ENCODE measurements at regions not wholly inside any gene's neighbourhood (a gene's known extent, or its start where the extent isn't known, plus 50 kb on each side); places are given as distances from the start of the nearest gene placed in this dataset.

DNA sequence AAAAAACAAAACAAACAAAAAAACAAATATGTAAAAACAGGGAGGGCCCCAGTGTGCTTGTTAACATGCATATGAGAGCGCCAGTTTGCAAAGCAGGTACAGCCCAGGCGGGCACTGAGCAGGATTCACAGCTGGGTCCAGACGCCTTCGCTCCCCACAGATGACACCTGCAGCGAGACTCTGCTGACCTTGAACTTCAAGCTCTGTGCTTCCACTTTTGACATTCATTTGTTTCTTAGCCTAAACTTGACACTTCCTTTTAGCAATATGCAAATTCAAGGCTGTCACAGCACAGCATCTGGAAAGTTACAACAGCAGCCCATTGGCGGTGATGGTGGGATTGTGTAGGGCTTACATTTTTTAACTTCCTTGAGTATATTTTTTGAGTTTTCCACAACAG, 88.8 kb upstream of the TNS3 start:
- Histone ChIP-seq H3K9me3 (ENCODE audit: low read length) (no peaks in the 10 kb centered on the region), H3K4me3 (ENCODE audit: low read length) (no peak overlapping the region), H3K36me3 (ENCODE audit: insufficient read depth, low read length) (no peaks in the 10 kb centered on the region), H3K4me2 (ENCODE audit: low read length) (no peak overlapping the region), H3K27me3 (ENCODE audit: insufficient read depth, low read depth, low read length) (no peaks in the 10 kb centered on the region), H3K9me2 (ENCODE audit: insufficient read depth, low read length) (no peaks in the 10 kb centered on the region), H3K9ac (ENCODE audit: low read length) (no peak overlapping the region), H3F3A (ENCODE audit: insufficient read depth, low read length, poor library complexity, severe bottlenecking) (no peaks in the 10 kb centered on the region), H2AFZ (ENCODE audit: low read depth, low read length) (no peak overlapping the region), H3K27ac (ENCODE audit: low read length) (no peak overlapping the region), H3K79me2 (replicated peaks; ENCODE audit: insufficient read depth, low read length) (no peaks in the 10 kb centered on the region), H4K20me1 (ENCODE audit: insufficient read depth) (no peaks in the 10 kb centered on the region)
- TF ChIP-seq EZH2 (IDR thresholded peaks at IDR 0.05; ENCODE audit: borderline replicate concordance, insufficient read depth, low read length, poor library complexity, severe bottlenecking) (no peak), SMC3 (conservative IDR thresholded peaks at IDR 0.05; ENCODE audit: poor library complexity) (no peak), RAD21 (conservative IDR thresholded peaks at IDR 0.05) (no peak), POLR2AphosphoS5 (IDR thresholded peaks at IDR 0.05) (no peak), MXI1 (conservative IDR thresholded peaks at IDR 0.05; ENCODE audit: poor library complexity, severe bottlenecking) (no peak)
- TF ChIP-seq, protein P1, sequence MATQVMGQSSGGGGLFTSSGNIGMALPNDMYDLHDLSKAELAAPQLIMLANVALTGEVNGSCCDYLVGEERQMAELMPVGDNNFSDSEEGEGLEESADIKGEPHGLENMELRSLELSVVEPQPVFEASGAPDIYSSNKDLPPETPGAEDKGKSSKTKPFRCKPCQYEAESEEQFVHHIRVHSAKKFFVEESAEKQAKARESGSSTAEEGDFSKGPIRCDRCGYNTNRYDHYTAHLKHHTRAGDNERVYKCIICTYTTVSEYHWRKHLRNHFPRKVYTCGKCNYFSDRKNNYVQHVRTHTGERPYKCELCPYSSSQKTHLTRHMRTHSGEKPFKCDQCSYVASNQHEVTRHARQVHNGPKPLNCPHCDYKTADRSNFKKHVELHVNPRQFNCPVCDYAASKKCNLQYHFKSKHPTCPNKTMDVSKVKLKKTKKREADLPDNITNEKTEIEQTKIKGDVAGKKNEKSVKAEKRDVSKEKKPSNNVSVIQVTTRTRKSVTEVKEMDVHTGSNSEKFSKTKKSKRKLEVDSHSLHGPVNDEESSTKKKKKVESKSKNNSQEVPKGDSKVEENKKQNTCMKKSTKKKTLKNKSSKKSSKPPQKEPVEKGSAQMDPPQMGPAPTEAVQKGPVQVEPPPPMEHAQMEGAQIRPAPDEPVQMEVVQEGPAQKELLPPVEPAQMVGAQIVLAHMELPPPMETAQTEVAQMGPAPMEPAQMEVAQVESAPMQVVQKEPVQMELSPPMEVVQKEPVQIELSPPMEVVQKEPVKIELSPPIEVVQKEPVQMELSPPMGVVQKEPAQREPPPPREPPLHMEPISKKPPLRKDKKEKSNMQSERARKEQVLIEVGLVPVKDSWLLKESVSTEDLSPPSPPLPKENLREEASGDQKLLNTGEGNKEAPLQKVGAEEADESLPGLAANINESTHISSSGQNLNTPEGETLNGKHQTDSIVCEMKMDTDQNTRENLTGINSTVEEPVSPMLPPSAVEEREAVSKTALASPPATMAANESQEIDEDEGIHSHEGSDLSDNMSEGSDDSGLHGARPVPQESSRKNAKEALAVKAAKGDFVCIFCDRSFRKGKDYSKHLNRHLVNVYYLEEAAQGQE (IDR thresholded peaks at IDR 0.05; ENCODE audit: borderline replicate concordance) = no peak
- TF ChIP-seq, protein P2, sequence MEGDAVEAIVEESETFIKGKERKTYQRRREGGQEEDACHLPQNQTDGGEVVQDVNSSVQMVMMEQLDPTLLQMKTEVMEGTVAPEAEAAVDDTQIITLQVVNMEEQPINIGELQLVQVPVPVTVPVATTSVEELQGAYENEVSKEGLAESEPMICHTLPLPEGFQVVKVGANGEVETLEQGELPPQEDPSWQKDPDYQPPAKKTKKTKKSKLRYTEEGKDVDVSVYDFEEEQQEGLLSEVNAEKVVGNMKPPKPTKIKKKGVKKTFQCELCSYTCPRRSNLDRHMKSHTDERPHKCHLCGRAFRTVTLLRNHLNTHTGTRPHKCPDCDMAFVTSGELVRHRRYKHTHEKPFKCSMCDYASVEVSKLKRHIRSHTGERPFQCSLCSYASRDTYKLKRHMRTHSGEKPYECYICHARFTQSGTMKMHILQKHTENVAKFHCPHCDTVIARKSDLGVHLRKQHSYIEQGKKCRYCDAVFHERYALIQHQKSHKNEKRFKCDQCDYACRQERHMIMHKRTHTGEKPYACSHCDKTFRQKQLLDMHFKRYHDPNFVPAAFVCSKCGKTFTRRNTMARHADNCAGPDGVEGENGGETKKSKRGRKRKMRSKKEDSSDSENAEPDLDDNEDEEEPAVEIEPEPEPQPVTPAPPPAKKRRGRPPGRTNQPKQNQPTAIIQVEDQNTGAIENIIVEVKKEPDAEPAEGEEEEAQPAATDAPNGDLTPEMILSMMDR (IDR thresholded peaks at IDR 0.05; ENCODE audit: poor library complexity, severe bottlenecking) = no peak

DNA sequence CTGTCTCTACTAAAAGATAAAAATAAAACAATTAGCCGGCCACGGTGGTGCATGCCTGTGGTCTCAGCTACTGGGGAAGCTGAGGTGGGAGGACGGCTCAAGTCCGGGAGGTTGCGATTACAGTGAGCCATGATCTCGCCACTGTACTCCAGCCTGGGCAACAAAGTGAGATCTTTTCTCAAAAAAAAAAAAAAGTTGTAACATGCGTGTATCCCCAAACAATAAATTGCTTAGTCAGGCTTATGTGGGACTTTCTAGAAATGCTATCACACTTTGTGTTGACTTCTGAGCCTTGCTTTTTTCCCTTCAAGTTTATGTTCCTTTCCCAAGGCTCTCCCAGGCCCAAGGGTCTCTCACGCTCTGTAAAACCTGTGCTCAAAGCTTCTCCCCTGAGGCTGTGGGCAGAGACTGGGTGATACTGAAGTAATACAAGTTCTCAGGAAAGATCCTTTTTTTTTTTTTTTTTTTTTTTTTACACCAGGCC, 88.0 kb upstream of the TNS3 start:
- H2AFZ ChIP-seq (ENCODE audit: low read depth, low read length) = no peak overlapping the region
- no peaks in the 10 kb centered on the region for H3K9me2 ChIP-seq (ENCODE audit: insufficient read depth, low read length)
- H3K79me2 ChIP-seq (replicated peaks; ENCODE audit: insufficient read depth, low read length) = no peaks in the 10 kb centered on the region
- H3F3A ChIP-seq (ENCODE audit: insufficient read depth, low read length, poor library complexity, severe bottlenecking) = no peaks in the 10 kb centered on the region
- H3K9ac ChIP-seq (ENCODE audit: low read length) = no peak overlapping the region
- H3K4me3 ChIP-seq (ENCODE audit: low read length) = no peak overlapping the region
- H3K4me2 ChIP-seq (ENCODE audit: low read length) = no peak overlapping the region
- TF ChIP-seq POLR2AphosphoS5 (IDR thresholded peaks at IDR 0.05) = no peak
- TF ChIP-seq, protein P1 (IDR thresholded peaks at IDR 0.05; ENCODE audit: borderline replicate concordance) = no peak
- TF ChIP-seq MXI1 (conservative IDR thresholded peaks at IDR 0.05; ENCODE audit: poor library complexity, severe bottlenecking) = no peak
- no peak for TF ChIP-seq SMC3 (conservative IDR thresholded peaks at IDR 0.05; ENCODE audit: poor library complexity)
- TF ChIP-seq EZH2 (IDR thresholded peaks at IDR 0.05; ENCODE audit: borderline replicate concordance, insufficient read depth, low read length, poor library complexity, severe bottlenecking) = no peak
- no peak for TF ChIP-seq RAD21 (conservative IDR thresholded peaks at IDR 0.05)
- TF ChIP-seq EP300 (conservative IDR thresholded peaks at IDR 0.05; ENCODE audit: poor library complexity, severe bottlenecking) = no peak
- no peaks in the 10 kb centered on the region for H3K9me3 ChIP-seq (ENCODE audit: low read length)
- no peaks in the 10 kb centered on the region for H3K27me3 ChIP-seq (ENCODE audit: insufficient read depth, low read depth, low read length)
- no peaks in the 10 kb centered on the region for H4K20me1 ChIP-seq (ENCODE audit: insufficient read depth)
- H3K36me3 ChIP-seq (ENCODE audit: insufficient read depth, low read length) = no peaks in the 10 kb centered on the region
- H3K27ac ChIP-seq (ENCODE audit: low read length) = no peak overlapping the region

Data from neural cell (in vitro differentiated cells).